Smooth muscle cell of the brain vasculature (primary cell): ENCODE measurements at regions not wholly inside any gene's neighbourhood (a gene's known extent, or its start where the extent isn't known, plus 50 kb on each side); places are given as distances from the start of the nearest gene placed in this dataset.
"Not testable (repeated sequence)": the region's sequence is repeated elsewhere in the genome, so short reads cannot be mapped to it uniquely, and the experiment has no call there.

ENCODE experiments used
- DNase-seq: peaks from one replicate; pipeline ENCODE4 v3.0.0-alpha.2; 2012; ENCODE audit warnings: low read depth, low spot score

DNA sequence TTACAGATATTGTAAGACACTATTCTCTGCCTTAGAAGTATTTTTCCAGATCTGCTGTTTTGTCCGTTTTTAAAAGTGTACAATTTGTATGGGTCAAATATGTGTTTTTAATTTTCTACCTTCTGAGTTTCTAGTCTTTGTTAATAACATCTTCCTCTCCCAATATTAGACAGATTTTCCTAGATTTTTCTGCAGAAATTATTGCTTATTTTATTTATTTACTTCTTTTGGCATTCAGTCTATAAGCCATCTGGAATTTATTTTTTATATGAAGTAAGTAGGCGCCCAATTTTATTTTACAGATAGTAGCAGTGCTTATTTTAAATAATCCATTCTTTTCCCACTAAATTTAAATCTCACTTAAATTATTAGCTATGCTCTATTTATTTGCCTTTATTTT, 103.1 kb upstream of the PLEKHG1 start:
- DNase-seq = no peak

DNA sequence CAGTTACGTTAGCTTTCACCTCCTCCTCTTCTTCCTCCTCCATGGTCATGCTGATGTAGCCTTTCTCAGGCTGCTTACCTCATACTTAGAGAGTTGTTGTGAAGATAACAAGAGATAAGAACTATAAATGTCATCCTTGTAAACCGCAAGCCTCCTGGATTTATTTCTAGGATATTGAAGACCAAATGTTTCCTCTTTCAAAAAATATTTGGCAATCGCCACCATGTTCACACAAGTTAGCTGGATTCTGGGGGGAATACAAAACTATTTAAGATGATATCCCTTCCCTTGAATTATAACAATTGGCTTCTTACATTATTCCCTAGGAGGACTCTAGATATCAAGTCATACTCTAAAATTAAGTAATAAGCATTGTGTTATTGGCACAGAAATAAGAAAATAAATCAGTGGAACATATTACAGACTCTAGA, 99.8 kb upstream of the PLEKHG1 start:
- DNase-seq = no peak

DNA sequence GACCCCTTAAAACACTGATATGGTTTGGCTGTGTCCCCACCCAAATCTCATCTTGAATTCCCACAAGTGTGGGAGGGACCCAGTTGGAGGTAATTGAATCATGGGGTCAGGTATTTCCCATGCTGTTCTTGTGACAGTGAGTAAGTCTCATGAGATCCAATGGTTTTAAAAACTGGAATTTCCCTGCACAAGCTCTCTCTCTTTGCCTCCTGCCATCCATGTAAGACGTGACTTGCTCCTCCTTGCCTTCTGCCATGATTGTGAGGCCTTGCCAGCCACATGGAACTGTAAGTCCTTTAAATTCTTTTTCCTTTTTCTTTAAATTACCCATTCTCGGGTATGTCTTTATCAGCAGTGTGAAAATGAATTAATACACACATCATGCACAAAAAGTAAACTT, 99.1 kb upstream of the PLEKHG1 start:
- not testable (repeated sequence) for DNase-seq

DNA sequence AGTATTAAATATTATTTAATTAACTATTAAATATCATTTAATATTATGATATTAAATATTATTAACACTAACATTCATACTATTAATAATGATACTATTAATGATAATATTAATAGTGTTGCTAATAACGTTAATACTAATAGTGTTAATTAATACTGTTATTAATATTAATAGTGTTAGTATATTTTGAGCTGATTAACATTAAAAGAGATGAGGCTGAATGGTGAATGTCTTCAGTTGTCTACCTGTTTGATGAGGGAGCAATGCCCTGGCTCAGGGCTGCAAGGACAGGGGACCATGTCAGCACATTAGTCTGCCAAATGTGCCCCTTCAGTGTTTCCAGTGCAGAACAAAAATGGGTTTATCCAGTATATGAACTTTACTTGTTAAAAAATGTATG, 96.6 kb upstream of the PLEKHG1 start:
- DNase-seq = no peak

DNA sequence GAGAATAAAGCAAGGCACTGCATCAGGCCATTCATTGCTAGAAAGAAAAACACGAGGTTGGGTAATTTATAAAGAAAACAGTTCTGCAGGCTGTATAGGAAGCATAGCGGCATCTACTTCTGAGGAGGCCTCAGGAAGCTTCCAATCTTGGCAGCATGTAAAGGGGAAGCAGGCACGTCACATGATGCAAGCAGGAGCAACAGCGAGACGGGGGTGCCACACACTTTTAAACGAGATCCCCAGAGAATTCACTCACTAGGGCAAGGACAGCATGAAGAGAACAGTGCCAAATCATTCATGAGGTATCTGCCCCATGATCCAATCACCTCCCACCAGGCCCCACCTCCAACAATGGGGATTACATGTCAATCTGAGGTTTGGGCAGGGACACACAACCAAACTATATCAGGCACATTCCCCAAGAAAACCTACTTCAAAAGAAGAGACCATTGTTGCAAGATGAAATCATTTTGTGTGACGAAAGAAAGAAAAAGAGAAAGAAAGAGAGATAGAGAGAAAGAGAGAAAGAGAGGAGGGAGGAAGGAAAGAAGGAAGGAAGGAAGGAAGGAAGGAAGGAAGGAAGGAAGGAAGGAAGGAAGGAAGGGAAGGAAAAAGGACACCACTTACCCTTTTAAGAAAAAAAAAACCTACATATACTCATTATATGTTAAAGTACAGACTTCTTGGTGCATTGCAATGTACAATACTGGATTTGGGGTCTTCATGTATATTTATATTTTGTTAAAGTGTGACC, 95.9 kb upstream of the PLEKHG1 start:
- no peak for DNase-seq

DNA sequence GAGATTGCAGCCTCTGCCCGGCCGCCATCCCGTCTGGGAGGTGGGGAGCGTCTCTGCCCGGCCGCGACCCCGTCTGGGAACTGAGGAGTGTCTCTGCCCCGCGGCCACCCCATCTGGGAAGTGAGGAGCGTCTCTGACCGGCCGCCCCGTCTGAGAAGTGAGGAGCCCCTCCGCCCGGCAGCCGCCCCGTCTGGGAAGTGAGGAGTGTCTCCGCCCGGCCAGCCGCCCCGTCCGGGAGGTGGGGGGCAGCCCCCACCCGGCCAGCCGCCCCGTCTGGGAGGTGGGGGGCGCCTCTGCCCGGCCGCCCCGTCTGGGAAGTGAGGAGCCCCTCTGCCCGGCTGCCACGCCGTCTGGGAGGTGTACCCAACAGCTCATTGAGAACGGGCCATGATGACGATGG, 92.3 kb upstream of the PLEKHG1 start:
- not testable (repeated sequence) for DNase-seq

DNA sequence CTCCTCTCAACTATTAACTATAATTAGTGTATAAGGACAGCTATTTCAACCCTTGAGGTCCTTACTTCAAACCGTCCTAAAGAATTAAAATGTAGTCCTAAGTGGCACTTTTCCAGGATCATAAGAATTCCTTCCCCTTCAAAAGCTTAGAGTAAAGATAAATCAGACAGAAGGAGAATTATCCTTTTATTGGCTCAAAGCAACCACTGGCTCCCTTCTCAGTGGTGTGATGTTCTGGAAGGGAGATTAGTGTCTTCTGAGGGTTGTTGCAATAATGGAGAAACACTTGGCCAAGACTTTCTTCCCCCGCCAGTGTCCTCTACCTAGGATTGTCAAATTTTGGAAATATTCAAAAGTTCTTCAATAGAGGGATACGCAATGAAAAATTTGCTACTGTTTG, 89.1 kb upstream of the PLEKHG1 start:
- DNase-seq = no peak

DNA sequence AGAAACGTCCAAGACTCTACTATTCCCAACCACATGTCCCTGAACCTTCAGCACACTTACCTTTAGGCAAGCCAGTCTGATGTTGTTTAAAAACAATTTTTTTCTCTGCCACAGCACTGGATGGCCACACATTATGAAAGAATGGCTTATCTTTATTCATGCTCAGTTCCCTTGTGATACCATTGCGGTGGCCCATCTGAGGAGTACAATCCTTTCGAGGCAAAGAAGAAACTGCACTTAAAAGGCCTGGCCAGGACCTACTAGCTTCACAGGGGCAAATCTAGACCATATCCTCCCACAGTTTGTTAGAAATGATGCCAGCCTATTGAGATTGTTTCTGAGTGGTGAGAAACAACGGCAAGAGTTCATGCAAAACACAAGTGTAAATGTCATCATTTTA, 88.4 kb upstream of the PLEKHG1 start:
- DNase-seq = no peak

DNA sequence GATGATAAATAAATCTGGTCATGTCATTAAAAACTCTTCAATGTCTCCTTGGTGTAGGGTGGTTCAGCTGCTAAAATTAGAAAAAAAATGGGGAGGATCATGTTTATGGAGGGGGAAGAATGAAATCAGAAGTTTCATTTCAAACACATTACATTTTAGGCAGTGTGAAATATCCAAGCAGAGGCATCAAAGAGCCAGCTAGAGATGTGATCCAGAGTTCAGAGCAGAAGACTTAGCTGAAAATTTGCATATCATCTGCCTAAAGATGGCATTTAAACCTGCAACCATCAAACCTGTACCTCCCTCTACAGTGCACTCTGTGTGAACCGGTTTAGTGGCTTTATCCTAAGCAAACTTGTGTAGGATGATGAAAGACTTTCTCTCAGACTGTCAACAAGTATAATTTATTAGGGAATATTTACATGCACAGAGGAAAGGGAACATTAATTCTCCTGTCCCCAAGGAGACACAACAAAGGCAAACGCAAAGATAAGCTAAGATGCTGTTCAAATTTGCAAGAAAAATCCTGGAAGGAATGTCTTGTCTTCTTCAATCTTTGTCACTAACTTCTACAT, 84.8 kb upstream of the PLEKHG1 start:
- DNase-seq = no peak

DNA sequence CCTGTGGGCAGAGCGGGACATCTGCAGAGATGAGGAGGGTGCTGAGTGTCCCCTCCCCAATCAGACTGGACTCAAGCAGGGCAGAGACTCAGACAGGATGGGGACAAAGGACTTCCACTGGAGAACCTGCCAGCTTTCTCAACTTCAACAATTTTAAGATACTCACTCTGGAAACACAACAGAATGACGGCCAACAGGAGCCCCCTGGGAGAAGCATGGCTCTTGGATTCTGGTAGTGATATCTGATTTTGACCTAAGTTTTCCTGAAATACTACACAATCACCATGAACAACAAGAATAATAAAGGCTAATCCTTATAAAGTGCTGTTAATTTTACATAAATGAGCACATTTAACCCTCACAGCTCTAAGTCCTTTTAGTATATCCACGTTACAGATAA, 83.5 kb upstream of the PLEKHG1 start:
- no peak for DNase-seq

DNA sequence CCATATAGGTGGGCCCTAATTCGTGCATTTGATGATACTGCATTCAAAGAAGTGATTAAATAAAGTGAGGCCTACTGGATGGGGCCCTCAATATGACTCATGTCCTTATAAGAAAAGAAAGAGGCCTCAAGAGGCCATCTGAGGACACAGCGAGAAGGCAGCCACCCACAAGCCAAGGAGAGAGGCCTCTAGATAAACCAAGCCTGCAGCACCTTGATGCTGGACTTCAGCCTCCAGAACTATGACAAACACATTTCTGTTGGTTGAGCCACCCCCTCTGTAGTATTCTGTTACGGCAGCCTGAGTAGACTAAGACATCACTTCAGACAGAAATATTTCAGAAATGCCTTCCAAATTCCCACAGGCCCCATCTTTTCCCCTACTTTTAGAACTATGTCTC, 82.5 kb upstream of the PLEKHG1 start:
- DNase-seq = no peak

DNA sequence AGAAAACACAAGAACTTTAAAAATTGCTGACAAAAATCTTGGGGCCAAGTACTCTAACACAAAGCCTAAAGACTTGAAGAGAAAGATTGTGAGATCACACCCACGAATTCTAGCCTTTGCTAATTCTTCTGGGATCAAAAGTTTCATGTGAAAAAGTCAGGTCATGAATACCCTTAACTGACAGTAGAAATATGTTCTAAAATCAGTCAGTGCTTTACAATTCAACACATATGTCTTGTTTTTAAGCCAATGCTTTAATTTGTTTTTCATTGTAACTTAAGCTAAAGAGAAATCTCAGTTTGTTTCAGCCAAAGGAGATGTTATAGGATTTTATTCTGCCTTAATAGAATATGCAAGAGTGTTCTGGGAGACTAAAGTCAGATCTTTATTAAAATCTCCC, 78.2 kb upstream of the PLEKHG1 start:
- DNase-seq = no peak

DNA sequence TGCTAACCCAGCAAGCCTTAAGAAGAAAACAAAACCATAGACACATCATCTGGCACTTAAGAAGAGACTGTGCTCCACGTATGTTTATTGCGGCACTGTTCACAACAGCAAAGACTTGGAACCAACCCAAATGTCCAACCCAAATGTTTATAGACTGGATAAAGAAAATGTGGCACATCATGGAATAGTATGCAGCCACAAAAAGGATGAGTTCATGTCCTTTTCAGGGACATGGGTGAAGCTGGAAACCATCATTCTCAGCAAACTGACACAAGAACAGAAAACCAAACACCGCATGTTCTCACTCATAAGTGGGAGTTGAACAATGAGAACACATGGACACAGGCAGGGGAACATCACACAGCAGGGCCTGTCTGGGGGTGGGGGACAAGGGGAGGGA, 76.5 kb upstream of the PLEKHG1 start:
- not testable (repeated sequence) for DNase-seq

DNA sequence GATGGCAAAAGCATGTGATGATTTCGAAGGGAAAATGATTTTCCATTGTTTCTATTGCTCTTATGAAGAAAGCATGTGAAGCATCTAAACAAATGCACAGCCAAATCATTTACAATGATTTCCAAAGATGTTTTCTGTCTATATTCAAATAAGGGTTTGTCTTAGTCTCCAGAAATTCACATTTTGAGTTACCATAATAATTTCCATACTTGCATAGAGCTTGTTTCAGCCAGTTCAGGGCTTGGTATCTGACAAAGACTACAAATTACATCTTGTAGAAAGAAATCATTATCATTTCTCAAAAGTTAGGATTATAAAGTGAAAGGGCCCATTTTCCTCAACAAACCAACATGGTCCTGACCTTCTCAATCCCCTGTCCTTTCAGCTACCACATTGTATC, 74.4 kb upstream of the PLEKHG1 start:
- no peak for DNase-seq

DNA sequence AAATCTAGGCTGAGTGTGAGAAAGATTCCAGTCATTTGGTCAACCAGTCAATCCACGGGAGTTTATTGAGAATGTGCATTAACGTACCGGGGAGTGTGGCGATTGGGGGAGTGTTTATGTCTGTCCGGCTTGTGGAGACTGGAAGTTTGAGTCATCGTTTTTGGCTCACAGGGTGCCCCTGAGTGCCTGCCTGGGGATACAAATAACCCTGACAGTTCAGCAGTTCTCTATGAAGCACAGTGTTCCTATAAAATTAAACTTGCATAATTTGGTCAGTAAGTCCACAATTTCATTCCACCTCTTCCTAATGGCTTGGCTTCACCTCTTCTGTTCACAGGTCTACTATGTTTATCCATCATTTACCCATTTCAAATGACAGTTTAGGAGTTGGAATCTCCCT, 72.6 kb upstream of the PLEKHG1 start:
- DNase-seq = no peak

DNA sequence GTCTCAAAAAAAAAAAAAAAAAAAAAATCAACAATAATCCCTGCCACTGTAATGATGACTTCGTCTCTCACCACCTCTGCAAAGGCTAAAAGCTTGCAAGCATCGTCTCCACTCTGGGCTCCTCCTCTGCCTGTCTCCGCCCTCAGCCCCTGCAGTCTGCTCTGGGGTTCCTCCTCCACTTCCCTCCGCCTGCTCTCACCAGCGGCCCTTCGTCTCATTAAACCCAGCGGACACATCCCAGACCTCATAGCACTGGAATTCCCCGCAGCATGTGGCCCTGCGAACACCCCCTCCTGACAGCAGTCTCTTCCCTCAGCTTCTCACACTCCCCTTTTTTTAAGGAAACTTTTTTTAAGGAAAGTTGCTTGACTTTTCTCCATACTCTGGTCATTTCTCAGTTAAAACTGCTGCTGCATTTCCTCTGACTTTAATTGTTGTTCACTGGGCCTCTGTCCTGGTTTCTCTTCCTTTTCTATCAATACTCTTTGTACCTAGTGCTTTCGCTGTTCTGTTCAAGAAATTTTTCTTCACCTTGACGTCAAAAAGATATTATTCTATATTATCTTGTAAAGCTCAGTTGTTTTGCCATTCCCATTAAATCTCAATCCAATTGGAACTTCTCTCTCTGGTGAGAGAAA, 70.9 kb upstream of the PLEKHG1 start:
- DNase-seq = peak; percentile 41

DNA sequence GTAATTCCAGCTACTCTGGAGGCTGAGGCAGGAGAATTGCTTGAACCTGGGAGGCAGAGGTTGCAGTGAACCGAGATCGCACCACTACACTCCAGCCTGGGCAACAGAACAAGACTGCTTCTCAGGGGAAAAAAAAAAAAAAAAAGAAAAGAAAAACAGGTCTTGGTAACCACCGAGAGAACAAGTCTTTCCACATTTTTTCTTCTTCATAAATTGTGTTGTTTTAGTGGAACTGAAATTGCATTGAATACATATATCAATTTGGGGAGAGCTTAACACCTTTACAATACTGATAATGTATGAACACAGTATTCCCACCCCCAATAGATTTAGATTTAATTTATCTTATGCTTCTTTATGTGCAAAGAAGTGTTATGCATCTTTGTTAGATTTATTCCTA, 70.0 kb upstream of the PLEKHG1 start:
- DNase-seq = no peak

DNA sequence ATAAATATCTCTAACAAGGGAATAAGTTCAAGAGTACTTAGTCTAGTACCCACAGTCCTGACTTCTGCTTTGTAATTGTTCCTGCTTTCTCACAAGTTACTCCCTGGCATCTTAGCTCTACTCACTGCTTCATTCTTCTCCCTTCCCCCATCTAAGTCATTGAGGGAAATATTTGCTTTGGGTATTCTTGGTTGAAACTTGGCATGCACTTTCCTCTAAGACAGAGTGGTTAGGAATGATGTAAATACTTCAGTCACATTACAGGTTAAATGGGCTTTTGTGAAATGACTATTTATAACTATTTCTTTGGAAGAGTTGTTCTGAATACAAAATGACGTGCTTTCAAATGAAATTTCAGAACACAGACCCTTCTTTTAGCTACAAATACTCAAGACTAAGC, 67.7 kb upstream of the PLEKHG1 start:
- DNase-seq = no peak

DNA sequence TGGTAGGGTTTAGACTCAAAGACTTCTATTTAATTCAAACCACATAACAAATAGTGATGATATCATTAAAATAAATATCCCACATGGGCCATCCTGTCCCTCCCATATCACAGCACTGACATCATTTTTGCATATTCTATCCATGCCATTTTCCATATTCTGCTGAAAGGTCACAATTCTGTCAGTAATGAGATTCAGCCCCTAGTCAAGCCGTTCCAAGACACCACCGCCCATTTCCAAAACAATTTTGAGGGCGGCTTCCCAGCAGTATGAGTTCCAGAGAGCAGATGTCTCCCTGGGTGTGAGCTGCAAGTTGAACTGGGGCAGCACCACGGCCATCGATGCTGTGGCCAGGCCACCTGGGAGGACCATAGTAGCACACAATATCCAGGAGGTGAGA, 65.1 kb upstream of the PLEKHG1 start:
- DNase-seq = no peak

DNA sequence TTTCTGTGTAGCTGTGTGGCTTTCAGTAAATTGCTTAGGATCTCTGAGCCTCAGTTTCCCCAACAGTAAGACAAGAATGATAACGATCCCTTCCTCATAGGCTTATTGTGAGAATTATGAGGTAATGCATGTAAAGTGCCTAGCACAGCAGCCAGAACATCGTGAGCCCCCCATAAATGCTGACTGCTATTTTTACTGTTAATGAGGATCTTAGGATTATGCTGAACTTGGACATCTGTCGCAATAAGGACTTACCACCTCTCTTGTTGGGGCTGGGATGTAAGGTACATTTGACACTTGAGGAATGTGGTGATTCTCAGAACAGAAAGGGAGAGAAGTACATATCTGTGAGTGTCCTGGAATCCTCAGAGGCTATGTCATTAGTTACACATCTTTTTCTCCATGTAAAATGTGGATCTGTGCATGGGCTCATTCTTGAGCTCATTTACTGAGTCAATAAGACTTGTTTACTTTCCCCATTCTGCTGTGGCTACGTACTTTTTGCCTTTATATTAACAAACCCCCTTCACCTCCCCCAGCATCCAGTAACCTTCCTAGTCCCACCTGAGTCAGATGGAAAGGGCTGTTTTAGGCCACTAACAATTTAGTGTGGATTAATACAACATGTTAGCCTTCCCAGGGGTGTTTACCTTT, 64.4 kb upstream of the PLEKHG1 start:
- no peak for DNase-seq

DNA sequence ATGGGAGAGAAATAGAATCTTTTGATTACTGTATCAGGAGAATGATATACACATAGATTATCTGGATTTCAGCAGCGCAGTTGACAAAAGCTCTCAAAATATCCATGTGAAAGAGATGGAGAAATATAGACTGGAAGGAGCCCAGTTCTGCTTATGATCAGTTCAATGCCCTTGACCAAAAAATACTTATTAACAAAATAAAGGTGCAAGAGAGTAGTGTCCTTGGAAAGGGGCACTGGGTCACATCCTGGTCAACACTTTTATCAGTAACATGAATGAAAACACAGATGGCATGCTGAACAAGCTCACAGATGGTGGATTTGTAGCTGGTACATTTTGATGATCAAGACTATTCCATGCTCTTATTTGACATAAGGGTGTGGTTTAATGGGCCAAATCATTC, 63.9 kb upstream of the PLEKHG1 start:
- DNase-seq = no peak

DNA sequence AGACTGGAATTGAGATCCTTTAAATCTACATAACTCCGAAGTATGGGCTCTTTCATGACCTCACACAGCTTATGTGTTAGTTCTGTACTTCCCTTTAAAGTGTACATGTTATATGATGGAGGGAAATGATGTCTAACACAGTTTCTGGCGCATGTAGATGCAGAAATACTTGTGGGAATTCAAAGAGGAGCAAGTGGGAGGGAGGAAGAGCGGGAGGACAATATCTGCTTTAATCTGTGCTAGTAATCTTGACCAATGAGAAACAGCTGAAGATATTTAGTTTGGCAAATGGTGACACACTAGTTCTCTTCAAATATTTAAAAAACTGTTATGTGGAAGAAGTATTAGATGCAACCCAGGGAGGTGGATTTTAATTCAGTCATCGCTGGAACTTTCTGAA, 62.9 kb upstream of the PLEKHG1 start:
- DNase-seq = no peak

DNA sequence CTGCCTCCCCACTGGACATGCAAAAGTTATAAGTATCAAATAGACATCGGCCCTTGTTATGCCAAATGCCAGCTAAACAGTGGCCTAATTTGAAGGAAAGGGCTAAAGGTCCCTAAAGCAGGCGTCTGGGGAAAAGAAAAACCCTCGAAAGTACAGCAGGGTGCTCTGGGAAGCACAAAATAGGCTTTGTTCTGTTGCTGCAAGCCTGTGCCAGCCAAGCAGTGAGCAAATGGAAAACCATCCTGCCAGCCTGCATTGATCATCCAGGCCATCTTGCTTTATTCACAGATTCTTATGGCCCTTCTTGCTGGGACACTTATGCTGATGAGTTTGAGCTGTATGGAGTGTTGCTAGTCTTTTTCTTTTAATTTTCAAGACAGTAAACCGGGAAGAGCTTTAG, 62.2 kb upstream of the PLEKHG1 start:
- DNase-seq = no peak
